ENCODE measurements at regions not wholly inside any gene's neighbourhood (a gene's known extent, or its start where the extent isn't known, plus 50 kb on each side); places are given as distances from the start of the nearest gene placed in this dataset.
"Not testable (repeated sequence)": the region's sequence is repeated elsewhere in the genome, so short reads cannot be mapped to it uniquely, and the experiment has no call there.

GRCh38 chr20:5452286-5452685 lies 135.5 kb upstream of the PROKR2 start:
- CTCF ChIA-PET; DNase-seq (ENCODE audit: low read depth, low spot score); H3K9me3 ChIP-seq (ENCODE audit: control insufficient read depth, insufficient read depth, low read length); POLR2A ChIA-PET; H3K4me3 ChIP-seq (ENCODE audit: low read depth, low read length); H3K27ac ChIP-seq (ENCODE audit: low read depth, low read length); H3K27me3 ChIP-seq (ENCODE audit: control insufficient read depth, insufficient read depth, low read length): not testable (repeated sequence)

GRCh38 chr20:5451643-5452210 lies 135.0 kb upstream of the PROKR2 start:
- Histone ChIP-seq H3K27me3 (ENCODE audit: control insufficient read depth, insufficient read depth, low read length) (no peaks in the 10 kb centered on the region), H3K27ac (ENCODE audit: low read depth, low read length) (no peak overlapping the region), H3K9me3 (ENCODE audit: control insufficient read depth, insufficient read depth, low read length) (peaks cover 3% of the 10 kb centered on the region; the same call in 1 of the 2 replicates), H3K4me3 (ENCODE audit: low read depth, low read length) (no peak overlapping the region)
- no peak for TF ChIP-seq CTCF (IDR thresholded peaks at IDR 0.05; ENCODE audit: low read depth, low read length)
- POLR2A ChIA-PET, result no interaction called here
- CTCF ChIA-PET, result interaction anchor here (0.7 to 6.7 kb wide), 3 partner anchors 113 to 1125 kb away, joined by 3 to 133 read pairs (median 5); no protein-coding TSS in a partner anchor
- no peak for DNase-seq (ENCODE audit: low read depth, low spot score)

- POLR2A ChIA-PET, result no interaction called here
Observed at GRCh38 chr20:5448449-5449118, 131.8 kb upstream of the PROKR2 start.

GRCh38 chr20:5447188-5447587 lies 130.4 kb upstream of the PROKR2 start:
- ChIA-PET POLR2A (no interaction called here), CTCF (interaction anchor here (0.6 to 6.7 kb wide), 11 partner anchors 8 to 567 kb away, joined by 3 to 133 read pairs (median 3); no protein-coding TSS in a partner anchor)
- no peak overlapping the region for H3K27ac ChIP-seq (ENCODE audit: low read depth, low read length)
- no peak overlapping the region for H3K4me3 ChIP-seq (ENCODE audit: low read depth, low read length)
- H3K9me3 ChIP-seq (ENCODE audit: control insufficient read depth, insufficient read depth, low read length), result no peaks in the 10 kb centered on the region; the same call in 1 of the 2 replicates
- no peak for TF ChIP-seq CTCF (IDR thresholded peaks at IDR 0.05; ENCODE audit: low read depth, low read length)
- H3K27me3 ChIP-seq (ENCODE audit: control insufficient read depth, insufficient read depth, low read length), result no peaks in the 10 kb centered on the region
- DNase-seq (ENCODE audit: low read depth, low spot score), result no peak

More at GRCh38 chr20:5448449-5449118, 131.8 kb upstream of the PROKR2 start:
- DNase-seq (ENCODE audit: low read depth, low spot score), result peak; percentile 2
- CTCF ChIA-PET, result interaction anchor here (0.5 to 6.7 kb wide), 29 partner anchors 10 to 783 kb away, joined by 3 to 133 read pairs (median 4); no protein-coding TSS in a partner anchor
- Histone ChIP-seq H3K27ac (ENCODE audit: low read depth, low read length) (no peak overlapping the region), H3K4me3 (ENCODE audit: low read depth, low read length) (no peak overlapping the region), H3K9me3 (ENCODE audit: control insufficient read depth, insufficient read depth, low read length) (peaks cover 3% of the 10 kb centered on the region; the same call in 1 of the 2 replicates), H3K27me3 (ENCODE audit: control insufficient read depth, insufficient read depth, low read length) (no peaks in the 10 kb centered on the region)
- peak; percentile 77 for TF ChIP-seq CTCF (IDR thresholded peaks at IDR 0.05; ENCODE audit: low read depth, low read length)

GRCh38 chr20:5445611-5446010 lies 128.9 kb upstream of the PROKR2 start:
- no peak for DNase-seq (ENCODE audit: low read depth, low spot score)
- H3K9me3 ChIP-seq (ENCODE audit: control insufficient read depth, insufficient read depth, low read length), result no peaks in the 10 kb centered on the region
- CTCF ChIA-PET, result interaction anchor here (6.7 kb wide), 1 partner anchor 237 kb away, joined by 133 read pairs; no protein-coding TSS in a partner anchor
- TF ChIP-seq CTCF (IDR thresholded peaks at IDR 0.05; ENCODE audit: low read depth, low read length), result no peak
- no peak overlapping the region for H3K4me3 ChIP-seq (ENCODE audit: low read depth, low read length)
- H3K27me3 ChIP-seq (ENCODE audit: control insufficient read depth, insufficient read depth, low read length), result no peaks in the 10 kb centered on the region
- no peak overlapping the region for H3K27ac ChIP-seq (ENCODE audit: low read depth, low read length)
- POLR2A ChIA-PET, result no interaction called here
